Astrocyte (in vitro differentiated cells and primary cell): ENCODE measurements at regions not wholly inside any gene's neighbourhood (a gene's known extent, or its start where the extent isn't known, plus 50 kb on each side); places are given as distances from the start of the nearest gene placed in this dataset.

ENCODE experiments used
- EZH2 ChIP-seq: IDR thresholded peaks from 2 replicates; pipeline ENCODE4 v1.6.1; 2012; ENCODE audit warnings: mild to moderate bottlenecking, low read length, inconsistent platforms; ENCODE audit not compliant: insufficient read depth
- TF ChIP-seq, protein P1 (sequence below): IDR thresholded peaks from 2 replicates; pipeline ENCODE4 v1.5.1; 2011; ENCODE audit warnings: low read depth, mild to moderate bottlenecking, inconsistent platforms, low read length, moderate library complexity; ENCODE audit not compliant: insufficient read depth

DNA sequence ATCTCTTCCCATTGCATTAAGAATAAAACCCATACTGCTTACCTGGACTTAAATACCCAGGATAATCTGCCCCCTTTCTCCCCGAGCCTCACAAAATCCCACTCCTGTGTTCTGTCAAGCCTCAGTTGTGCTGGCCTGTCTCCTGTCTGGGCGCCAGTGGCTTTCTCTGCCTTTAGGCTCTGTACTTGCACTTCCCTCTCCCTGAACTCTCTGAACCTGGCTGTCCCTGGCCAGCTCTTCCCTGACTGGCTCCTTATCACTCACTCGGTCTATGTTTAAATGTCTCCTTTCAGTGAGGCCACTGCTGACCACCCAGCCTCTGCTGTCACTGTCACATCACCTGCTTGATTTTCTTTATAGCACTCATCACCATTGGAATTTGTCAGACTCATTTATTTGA is 382.7 kb upstream of the PPP2R3A start:
- TF ChIP-seq, protein P1, sequence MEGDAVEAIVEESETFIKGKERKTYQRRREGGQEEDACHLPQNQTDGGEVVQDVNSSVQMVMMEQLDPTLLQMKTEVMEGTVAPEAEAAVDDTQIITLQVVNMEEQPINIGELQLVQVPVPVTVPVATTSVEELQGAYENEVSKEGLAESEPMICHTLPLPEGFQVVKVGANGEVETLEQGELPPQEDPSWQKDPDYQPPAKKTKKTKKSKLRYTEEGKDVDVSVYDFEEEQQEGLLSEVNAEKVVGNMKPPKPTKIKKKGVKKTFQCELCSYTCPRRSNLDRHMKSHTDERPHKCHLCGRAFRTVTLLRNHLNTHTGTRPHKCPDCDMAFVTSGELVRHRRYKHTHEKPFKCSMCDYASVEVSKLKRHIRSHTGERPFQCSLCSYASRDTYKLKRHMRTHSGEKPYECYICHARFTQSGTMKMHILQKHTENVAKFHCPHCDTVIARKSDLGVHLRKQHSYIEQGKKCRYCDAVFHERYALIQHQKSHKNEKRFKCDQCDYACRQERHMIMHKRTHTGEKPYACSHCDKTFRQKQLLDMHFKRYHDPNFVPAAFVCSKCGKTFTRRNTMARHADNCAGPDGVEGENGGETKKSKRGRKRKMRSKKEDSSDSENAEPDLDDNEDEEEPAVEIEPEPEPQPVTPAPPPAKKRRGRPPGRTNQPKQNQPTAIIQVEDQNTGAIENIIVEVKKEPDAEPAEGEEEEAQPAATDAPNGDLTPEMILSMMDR: no peak
- no peak for TF ChIP-seq EZH2
